ENCODE measurements at regions not wholly inside any gene's neighbourhood (a gene's known extent, or its start where the extent isn't known, plus 50 kb on each side); places are given as distances from the start of the nearest gene placed in this dataset.

GRCh38 chr20:11372876-11373790 is 544.6 kb upstream of the BTBD3 start:
- no peak for TF ChIP-seq CTCF (IDR thresholded peaks at IDR 0.05; ENCODE audit: low read length)
- no peak for TF ChIP-seq EZH2 (optimal IDR thresholded peaks at IDR 0.05; ENCODE audit: low read depth, low read length)
- TF ChIP-seq EZH2phosphoT487 (IDR thresholded peaks at IDR 0.05; ENCODE audit: low read length), result no peak
